SKM-1 treated with dmso at 0.1 percent for 144 hours (cell line): ENCODE measurements at regions not wholly inside any gene's neighbourhood (a gene's known extent, or its start where the extent isn't known, plus 50 kb on each side); places are given as distances from the start of the nearest gene placed in this dataset.

Experiments
- DNase-seq: peaks from one replicate; lab custom pipeline; 2025; ENCODE audit not compliant: unreplicated experiment; lab: John Stamatoyannopoulos, UW

DNA sequence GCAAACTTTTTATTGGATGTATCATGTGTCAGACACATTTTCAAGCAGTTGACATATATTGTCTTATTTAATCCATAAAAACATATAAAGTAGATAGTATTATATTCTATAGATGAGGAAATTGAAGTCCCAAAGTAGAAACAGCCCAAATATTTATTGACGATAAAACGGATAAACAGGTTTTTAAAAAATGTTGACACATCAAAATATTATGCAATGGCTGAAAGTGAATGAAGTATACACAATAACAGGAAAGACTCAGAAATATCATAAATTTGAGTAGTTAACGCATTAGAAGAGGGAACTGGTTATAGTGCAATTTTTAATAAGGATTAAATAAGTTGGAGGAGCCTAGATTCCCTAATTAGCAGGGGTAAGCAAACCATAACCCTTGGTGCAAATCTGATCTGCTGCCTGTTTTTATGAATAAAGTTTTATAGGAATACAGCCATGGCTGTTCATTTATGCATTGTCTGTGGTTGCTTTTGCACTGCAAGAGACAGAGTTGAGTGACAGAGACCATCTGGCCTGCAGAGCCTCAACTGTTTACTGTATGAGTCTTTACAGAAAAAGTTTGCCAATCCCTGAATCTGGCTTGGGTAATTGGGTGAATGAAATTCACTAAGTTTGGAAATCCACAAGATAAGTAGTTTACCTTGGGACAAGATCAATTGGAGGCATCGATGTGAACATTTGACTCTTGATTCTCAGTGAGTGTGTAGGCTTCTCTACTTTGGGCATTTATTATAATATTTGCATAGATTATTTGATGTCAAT is 50.6 kb upstream of the EXOC2 start:
- DNase-seq, result no peak
